HG02678 (cell line): ENCODE measurements at regions not wholly inside any gene's neighbourhood (a gene's known extent, or its start where the extent isn't known, plus 50 kb on each side); places are given as distances from the start of the nearest gene placed in this dataset.

ENCODE experiments used
- ATAC-seq: cut with Tn5 transposase; IDR thresholded peaks from one replicate; pipeline ENCODE4 v1.9.1; 2021; ENCODE audit warnings: mild to moderate bottlenecking, moderate library complexity; ENCODE audit not compliant: unreplicated experiment

DNA sequence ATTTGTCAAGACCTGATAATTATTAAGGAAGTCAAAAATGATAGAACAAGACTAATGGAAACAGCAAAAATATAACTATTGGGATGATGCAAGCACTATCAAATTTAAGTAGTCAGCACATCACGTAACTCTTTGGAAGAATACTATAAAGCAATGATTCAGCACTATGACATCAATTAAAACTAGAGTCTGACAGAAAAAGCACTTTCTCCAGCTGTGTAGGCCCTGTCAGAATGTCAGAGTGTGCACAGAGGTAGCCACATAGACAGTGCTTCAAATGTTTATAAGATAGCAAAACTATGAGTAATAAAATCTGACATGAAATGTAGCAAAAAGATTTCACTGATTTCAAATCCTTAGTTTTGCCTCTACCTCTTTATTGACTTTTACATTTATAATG is 1226.6 kb upstream of the ADGRL3 start:
- ATAC-seq, result no peak

DNA sequence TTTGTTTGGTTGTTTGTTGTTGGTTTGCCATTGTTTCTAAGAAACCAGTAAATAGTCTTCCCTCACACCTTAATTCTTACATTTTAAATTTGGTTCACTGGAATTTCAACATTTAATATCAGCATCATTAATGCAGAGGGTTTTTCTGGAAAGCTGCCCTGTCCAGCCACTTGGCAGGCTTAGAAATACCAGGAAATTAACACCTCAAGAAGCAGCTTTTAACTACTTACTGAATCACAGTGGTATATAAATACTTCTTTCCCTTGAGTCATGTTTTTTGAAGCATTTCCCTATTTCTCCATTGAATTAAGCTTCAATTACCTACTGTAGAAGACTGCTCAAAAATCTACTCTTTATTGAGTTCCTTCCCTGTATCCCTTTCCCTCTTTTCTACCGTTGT is 1221.1 kb upstream of the ADGRL3 start:
- no peak for ATAC-seq

DNA sequence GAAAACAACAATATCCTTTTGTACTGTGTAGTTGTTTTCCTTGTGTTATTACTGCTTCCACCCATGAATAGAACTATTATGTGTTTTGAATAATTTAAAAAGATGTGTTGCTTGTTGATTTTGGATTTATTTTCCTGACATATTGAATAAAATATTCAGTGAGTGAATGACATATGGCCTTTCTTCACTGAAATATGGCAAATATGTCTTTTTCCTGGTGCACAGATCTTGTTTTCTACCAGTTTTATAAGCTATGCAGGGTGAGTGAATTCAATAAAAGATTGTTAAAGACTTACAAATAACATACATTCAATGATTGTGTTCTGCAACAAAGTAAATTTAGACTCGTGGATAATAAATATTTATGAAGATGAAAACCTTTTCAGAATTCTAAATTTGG is 1216.3 kb upstream of the ADGRL3 start:
- ATAC-seq, result no peak

DNA sequence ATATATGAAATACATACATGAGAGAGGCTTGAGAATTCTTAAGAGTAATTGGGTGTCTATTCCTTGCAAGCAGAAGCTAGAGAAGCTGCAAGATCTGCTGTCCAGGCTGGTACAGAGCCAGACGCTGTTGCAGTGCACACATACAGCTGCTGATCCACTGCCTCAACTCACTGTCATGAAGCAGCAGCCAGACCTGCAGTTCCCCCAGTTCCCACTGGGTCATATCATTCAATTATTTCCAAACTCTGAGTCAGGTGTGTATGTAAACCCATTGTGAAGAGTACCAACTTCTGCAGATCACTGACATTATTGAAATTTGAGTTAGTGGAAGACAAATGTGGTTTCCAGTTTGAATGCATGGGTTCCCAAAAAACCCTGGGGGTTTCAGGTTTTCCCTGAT is 1212.8 kb upstream of the ADGRL3 start:
- no peak for ATAC-seq

DNA sequence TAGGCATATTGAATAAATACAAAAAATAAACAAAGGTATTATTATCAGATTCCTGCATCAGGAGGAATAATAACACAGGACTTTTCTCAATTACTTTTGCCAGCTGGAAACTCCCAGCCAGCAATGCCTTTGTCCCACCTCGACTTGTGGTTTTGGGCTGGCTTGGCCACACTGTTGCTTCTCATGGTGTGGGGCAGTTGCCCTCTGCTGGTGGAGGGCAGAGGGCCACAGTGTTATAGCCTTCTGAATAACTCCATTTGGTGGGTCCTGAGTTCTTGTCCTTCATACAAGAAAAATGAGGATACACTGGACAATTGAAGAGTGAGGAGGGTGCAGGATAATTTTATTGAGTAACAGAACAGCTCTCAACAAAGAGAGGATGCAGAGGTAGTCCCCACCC is 1206.0 kb upstream of the ADGRL3 start:
- no peak for ATAC-seq

DNA sequence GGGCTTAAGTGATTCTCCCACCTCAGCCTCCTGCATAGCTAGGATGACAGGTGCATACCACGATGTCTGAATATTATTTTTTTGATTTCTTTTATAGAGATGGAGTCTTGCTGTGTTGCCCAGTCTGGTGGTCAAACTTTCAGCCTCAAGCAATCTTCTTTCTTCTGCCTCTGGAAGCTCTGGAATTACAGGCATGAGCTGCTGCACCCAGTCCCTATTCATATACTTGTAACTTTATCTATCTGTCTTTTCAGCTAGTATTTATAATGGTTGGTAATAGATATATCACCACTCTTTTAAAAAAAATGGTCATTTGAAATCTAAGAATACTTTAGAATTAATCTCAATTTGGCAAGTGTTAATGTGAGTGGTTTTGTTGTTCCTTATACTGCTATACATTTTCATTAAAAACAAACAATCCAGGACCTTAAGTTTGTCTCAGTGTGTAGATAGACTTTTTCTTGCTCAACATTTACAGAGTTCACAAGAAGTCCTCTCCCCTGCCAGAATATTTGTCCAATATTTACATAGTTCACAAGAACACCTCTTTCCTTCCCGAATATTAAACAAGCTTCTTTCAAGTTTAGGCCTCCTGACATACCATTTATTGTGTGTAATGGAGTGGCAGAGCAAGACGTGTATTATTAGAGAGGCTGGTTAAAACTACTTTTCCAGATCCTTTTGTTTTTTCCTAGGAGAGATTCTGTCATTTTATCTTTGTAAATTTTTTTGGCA is 1197.4 kb upstream of the ADGRL3 start:
- ATAC-seq, result no peak

DNA sequence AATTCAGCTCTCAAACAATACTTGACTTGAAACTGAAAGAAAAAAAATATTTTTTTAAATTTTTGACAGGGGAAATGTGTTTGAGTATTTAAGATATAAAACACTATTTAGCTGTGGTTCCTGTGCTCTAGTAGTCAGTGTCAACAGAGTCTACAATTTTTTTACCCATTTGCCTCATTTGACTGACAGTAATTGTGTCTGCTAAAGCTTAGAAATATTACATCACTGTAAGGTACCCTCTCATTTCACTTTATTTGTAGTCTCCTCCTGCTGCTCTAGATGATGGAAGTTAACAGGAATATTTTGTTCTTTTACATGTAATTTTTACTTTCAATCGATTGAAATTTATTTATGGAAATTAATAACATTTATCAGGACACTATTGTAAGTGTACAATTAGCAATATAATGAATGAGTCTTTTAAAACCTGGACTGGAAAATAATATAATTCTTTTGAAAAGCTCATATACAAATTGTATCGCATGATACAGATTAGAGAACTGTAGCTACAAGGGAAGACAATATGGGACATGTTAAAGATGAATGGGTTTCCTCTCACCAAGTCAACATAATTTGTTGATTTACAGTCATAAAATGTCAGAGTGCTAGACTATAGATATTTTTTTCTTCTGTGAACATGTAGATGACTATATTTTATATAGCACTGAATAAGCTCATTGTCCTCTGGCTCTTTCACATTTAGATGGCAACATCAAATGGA is 1186.5 kb upstream of the ADGRL3 start:
- no peak for ATAC-seq

DNA sequence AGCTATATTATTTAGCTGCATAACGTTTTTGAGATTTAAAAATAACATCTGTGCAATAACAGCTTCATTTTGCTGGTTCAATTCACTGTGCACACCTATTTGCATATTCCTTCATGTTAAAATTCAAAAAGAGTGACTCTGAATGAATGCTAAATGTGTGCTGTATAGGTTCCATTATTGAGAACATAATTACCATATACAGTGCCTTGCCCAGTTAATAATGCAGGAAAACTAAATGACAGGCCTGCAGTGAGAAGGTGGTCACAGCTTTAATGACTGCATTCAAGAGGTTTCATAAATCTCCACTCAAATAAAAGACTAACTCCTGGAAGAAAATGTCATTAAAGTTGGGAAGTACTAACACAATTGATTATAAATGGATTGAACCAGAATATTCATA is 1183.2 kb upstream of the ADGRL3 start:
- ATAC-seq, result no peak

DNA sequence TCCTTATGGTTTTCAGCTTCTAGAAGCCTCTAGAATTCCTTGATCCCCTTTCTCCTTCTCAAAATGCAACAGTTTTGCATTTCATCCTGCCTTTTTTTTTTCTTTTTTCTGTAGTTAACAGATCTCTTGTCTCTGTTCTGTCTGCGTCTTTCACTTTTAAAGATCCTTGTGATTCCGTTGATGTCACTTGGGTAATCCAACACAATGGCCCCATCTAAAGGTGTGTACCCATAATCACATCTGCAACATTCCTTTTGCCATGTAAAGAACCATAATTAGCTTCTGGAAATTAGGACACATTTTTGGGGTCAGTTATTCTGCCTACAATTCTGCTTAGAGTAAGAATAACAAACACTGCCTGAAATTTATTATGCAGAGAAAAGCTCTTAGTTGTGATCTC is 1180.9 kb upstream of the ADGRL3 start:
- ATAC-seq, result no peak

DNA sequence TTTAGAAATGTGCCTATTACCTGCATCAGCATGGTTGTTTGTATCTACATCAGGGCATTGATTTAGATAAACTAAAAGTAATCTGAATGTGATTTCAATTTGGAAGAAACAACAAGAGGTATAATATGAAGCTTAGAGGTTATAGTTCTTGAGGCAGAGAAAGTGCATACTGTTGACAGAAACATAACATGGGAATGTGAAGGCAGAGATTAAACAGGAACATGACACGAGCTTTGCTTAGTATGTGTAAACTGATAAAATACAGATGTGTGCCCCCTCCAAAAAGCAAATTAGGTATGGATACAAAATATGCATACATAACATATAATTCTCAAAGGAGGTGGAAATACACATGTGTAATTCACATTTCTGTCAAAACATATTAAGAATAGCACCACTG is 1180.2 kb upstream of the ADGRL3 start:
- ATAC-seq, result no peak

DNA sequence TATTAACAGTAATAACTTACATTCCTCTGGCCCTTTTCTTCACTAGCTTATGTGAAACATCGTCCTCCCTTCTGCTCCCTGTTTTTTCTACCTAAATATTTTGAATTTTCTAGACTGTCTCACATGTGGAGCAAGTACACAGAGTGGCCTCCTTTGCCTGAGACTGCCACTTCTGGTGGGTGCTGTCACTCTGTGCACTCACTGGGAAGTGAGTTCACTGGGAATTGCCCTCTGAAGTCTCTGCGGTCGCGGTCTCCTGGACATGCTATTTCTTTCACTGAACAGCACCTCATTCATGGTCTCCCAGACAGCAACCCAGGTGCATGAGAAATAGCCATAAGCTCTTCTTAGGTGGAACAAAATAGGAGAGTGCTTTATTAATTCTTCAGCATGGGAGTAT is 1179.7 kb upstream of the ADGRL3 start:
- no peak for ATAC-seq

DNA sequence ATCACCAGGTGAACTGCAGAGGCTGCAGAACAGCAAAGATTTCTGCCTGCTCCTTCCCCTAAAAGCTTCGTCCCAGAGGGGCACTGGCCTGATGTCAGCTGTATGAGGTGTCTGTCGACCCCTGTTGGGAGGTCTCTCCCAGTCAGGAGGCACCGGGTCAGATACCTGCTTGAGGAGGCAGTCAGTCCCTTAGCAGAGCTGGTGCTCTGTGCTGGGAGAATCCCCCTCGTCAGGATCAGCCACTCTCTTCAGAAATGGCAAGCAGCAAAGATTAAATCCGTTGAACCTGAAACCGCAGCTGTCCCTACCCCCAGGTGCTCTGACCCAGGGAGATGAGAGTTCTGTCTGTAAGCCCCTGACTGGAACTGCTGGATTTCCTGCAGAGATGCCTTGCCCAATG is 1166.3 kb upstream of the ADGRL3 start:
- ATAC-seq, result no peak

DNA sequence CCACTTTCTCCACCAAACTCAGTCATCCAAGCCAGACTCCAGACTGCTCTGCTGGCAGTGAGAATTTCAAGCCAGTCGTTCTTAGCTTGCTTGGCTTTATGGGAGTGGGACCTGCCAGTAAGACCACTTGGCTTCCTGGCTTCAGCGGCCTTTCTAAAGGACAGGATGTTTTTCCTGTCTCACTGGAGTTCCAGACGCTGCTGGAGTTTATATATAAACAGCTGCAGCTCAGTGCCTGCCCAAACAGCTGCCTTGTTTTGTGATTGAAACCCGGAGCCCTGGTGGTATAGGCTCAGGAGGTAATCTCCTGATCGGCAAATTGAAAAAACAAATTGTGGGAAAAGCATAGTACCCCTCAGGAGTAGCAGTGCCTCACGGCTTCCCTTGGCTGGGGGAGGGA is 1165.8 kb upstream of the ADGRL3 start:
- ATAC-seq, result no peak

DNA sequence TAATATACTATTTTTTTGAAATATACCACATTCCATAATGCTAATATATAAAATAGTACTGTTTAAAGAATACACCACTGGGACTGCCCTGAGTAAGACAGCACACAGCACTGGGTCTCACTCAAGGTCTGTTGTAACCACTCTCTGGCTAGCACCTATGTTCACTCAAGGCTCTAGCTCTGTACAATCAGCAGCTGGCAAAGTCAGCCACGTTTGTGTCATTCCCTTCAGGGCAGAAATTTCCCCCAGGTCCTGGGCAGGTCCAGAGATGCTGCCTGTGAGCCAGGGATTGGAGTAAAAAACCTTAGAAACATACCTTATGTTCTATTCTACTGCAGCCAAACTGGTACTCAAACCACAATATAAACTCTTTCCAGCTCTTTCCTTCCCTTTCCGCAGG is 1160.2 kb upstream of the ADGRL3 start:
- ATAC-seq, result no peak

DNA sequence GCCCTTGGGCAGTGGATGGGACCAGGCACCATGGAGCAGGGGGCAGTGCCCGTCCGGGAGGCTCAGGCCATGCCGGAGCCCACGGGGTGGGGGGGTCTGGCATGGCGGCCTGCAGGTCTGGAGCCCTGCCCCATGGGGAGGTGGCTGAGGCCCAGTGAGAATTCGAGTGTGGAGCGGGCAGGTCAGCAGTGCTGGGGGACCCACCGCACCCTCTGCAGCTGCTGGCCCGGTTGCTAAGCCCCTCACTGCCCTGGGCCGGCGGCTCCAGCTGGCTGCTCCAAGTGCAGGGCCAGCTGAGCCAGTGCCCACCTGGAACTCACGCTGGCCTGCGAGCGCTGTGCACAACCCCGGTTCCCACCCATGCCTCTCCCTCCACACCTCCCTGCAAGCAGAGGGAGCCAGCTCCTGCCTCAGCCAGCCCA is 1157.9 kb upstream of the ADGRL3 start:
- ATAC-seq, result no peak

DNA sequence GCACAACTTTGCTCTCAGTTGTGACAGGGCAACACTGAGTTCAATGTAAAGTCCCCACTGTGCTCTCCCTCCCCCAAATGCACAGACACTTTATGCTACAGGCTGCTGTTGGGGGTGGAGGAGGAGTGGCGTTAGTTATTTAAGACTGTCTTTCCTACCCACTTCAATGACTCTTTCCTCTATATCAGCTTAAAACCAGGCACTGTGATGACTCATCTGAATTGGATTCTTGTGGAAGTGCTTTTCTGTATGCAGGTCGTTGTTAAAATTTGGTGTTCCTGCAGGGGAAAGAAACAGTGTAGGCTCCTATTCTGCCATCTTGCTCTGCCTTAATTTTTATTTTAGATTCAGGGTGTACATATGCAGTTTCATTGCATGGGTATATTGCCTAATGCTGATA is 1157.2 kb upstream of the ADGRL3 start:
- no peak for ATAC-seq

DNA sequence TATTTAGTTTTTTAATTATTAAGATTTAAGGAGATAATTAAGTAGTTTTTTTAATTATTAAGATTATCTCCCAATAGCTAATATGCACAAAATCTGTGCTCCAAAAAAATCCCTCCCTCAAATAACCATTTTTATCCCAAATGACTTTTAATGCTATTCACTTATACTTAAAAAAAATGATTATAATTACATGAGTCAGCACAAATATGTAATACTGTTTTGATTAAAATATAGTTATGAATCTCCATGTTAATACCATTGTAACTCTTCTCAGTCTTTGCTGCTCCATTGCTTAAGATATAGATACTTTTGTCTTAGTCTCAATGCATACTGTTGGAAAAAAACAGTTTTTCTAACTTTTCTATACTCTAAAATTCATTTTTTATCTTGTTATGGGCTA is 1121.1 kb upstream of the ADGRL3 start:
- ATAC-seq, result no peak

DNA sequence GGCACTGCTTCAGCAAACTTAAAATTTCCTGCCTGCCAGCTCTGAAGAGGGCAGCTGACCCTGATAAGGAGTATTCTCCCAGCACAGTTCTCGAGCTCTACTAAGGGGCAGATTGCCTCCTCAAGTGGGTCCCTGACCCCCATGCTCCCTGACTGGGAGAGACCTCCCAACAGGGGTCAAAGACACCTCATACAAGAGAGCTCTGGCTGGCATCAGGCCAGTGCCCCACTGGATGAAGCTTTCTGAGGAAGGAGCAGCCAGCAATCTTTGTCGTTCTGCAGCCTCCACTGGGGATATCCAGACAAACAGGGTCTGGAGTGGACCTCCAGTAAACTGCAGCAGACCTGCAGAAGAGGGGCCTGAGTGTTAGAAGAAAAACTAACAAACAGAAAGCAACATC is 1118.3 kb upstream of the ADGRL3 start:
- ATAC-seq, result no peak

DNA sequence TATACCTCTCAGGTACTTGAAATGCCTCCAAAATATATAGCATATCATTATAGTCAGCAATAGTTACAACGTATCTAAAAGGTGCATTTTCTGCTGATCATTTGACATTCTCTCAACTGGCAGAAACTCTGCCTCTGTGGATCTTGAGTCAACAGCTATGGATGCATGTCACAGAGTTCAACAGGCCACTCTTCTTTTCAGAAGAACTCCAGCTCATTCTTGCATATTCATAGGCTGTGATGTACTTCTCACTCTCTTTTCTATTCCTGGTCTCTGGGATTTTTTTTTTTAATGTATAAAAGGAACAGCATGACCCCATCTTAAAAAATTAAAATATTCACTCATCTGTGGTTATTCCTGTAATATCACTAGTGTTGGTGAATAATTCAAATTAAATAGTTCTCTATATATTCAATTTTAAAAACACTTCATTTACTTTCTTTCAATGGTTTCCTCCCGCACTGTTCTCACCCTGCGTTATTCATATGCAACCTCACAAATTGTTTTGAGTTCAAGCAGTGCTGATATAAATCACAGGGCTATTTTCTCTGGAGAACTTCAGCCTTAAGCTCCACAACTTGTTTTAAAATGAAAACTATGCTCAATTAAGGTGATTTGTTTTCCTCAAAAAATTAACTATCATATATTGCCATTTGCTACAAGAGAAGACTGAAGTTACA is 1111.2 kb upstream of the ADGRL3 start:
- no peak for ATAC-seq

DNA sequence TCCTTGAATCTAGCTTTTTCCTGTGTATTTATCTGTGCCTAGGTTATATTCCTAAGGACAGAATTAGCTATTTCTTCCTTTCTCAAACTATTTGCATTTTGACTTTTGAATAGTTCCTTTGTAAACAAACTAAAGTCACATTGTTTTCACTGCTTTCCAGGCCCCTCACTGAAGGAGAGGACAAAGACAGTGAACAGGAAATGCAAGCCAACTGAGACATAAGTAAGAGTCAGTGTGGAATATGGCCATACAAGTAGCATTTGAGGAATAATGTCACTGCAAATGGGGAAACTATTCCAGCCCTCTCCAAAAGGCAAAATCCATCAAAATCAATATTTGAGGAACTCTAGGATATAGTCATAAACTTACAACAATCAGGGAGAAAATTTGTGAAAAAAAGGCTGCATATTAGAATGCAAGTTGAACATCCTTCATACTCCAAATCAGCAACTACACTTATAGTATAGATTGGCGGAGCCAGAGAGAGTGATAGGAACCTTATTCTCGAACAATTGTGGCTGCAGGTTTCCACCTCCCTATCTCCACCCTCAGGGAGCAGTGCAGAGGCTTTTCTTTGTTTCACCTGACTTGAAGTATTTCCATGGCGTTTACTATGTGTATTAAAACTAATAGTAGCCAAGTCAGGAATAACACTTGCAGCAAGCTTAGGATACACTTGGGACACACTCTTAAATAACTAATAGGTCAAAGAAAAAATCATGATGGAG is 1110.4 kb upstream of the ADGRL3 start:
- ATAC-seq, result no peak

DNA sequence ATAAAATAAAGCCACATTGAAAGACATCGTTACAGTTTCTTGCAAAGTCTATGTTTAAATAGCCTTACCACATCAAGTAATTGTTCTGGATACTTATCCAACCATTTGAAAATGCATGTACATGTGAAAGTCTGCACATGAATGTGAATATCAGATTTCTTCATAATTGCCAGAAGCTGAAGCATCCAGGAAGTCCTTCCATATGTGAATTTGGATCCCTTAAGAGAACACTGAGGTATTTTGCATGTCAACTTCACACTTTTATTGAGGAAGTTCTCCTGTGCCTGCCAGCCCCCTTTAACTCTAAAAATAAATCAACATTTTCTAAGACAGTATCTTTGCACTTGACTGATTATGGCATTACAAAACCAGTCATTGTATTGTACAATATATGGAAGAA is 1103.5 kb upstream of the ADGRL3 start:
- ATAC-seq, result no peak

DNA sequence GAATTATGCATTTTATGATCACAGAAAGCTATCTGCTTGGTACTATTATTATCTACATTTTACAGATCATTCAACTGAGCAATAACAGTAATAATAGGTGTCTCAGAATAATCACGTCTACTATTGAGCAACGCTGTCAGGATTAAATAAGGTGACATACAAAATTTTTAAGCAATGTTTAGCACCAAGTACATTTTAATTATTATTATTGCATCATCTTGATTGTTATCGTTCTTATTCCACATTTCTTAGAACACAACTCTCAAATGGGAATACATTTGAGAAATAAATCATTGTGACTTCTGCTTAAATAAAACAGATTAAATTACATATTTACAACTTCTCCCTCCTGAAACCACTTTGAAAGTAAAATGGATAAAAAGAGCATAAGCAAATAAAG is 1083.5 kb upstream of the ADGRL3 start:
- ATAC-seq, result no peak
